GM12873 (cell line): ENCODE measurements at regions not wholly inside any gene's neighbourhood (a gene's known extent, or its start where the extent isn't known, plus 50 kb on each side); places are given as distances from the start of the nearest gene placed in this dataset.

ENCODE experiments used
- TF ChIP-seq, protein P1 (sequence below): IDR thresholded peaks from 2 replicates; pipeline ENCODE4 v1.5.1; 2012; ENCODE audit warnings: low read depth, mild to moderate bottlenecking, moderate library complexity, low read length, control low read depth; ENCODE audit not compliant: insufficient read depth; ENCODE audit errors: missing control alignments

DNA sequence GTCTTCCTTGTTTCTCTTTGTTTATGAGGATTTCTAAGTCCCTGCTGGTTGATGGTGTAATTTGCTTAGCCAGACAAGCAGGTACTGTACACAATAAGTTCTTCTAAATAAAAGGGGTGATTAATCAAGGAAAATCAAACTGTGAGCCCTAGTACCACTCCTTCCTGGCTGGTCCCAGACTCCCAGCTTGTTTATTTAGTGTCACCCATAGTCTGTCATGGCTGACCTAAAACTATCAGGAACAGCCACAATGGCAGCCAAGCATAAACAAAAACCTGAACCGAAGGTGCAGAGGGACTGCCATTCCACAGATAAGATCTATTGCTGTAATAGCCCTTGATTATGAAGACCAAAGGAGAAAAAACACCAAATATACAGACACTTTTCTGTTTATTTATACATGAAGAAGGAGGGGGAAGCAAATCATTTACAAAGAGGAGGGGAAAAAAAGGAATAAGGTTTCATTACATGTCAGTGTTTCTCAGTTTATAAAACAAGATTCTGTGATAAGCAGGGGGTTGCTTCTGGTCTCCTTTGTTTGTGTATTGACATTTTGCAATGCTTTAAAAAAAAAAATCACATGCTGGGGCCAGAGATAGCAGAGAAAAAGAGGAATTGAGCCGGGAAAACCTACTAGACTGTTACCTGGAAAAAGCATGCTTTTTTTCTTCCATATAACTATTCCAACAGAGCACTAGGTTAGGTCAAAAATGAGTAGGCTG, 182.4 kb upstream of the DPH6 start:
- TF ChIP-seq, protein P1, sequence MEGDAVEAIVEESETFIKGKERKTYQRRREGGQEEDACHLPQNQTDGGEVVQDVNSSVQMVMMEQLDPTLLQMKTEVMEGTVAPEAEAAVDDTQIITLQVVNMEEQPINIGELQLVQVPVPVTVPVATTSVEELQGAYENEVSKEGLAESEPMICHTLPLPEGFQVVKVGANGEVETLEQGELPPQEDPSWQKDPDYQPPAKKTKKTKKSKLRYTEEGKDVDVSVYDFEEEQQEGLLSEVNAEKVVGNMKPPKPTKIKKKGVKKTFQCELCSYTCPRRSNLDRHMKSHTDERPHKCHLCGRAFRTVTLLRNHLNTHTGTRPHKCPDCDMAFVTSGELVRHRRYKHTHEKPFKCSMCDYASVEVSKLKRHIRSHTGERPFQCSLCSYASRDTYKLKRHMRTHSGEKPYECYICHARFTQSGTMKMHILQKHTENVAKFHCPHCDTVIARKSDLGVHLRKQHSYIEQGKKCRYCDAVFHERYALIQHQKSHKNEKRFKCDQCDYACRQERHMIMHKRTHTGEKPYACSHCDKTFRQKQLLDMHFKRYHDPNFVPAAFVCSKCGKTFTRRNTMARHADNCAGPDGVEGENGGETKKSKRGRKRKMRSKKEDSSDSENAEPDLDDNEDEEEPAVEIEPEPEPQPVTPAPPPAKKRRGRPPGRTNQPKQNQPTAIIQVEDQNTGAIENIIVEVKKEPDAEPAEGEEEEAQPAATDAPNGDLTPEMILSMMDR = no peak

DNA sequence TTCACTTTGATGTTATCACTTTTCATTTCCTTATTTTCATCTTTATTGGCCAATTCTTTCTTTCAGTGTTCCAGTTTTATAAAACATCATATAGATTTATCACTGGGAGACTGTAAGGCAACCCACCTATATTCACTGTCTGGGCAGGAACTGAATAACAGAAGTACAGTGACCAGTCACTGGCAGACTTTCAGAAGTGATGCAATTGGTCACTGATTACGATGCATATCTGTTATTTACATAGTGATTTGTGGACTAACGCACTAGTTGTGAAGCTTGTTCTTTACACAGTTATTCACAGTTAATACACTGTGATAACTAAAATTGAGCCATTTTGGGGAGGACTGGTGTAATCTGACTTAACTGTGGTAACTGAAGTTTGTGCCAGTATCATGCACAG, 190.2 kb upstream of the DPH6 start:
- TF ChIP-seq, protein P1 = no peak

DNA sequence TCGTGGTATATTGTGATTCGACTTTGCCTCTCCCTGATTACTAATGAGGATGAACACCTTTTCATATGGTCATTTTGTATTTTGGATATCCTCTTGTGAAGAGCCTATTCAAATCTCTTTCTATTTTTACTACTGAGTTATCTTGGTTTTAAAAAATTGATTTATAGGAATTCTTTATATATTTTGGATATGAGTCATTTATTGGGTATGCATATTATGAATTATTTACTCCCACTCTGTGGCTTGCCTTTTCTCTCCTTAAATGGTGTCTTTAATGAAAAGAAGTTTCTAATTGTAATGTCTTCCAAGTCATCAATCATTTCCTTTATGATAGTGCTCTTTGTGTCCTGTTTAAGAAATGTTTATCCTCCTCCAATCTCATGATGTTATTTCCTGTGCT, 191.5 kb upstream of the DPH6 start:
- TF ChIP-seq, protein P1 = no peak

DNA sequence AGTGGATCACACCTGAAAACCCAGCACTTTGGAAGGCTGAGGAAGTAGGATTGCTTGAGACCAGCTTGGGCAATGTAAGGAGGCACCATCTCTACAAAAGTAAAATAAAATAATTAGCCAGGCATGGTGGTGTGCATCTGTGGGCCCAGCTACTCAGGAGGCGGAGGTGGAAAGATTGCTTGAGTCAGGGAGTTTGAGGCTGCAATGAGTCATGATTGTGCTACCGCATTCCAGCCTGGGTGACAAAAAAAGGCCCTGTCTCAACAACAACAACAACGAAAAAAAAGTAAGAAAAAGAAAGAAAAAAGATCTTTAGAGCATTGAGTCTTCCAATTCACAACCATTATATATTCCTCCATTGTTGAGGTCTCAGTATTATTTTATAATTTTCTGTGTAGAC, 192.4 kb upstream of the DPH6 start:
- TF ChIP-seq, protein P1 = no peak

DNA sequence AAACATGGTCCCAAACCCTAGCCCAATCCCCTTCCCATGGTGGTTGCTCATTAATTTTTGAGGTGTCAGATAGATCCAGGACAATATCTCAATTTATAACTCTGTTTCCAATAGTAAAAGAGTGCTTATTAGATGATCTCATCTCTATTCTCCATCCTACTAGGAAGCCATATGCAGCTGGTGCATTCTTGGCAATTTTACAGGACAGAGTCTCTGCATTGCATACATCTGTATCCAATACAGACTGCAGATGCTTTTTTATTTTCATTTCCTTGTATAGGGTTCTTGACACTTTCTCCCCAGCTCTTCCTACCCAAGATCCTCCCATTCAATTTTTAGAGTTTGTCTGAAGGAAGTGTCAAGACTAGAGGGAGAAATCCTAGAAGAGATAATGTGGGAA, 194.8 kb upstream of the DPH6 start:
- TF ChIP-seq, protein P1 = no peak

DNA sequence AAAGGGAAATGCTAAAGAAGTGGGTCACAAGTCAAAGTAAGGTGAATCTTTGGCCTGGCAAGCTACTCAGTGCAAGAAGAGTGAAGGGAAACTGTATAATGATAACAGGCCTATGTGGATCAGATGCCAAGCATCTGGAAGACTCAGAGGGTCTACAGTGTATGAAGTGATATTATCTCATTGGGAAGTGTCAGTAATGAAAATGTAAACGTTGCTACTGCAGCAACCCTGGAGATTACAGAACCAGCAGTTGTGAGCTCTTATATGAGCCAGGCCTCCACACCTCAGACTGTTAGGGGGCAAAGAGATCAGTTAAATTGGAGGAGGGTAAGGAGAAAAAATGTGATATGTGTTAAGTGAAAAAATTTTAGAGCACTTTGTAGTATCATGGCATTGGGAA, 195.4 kb upstream of the DPH6 start:
- TF ChIP-seq, protein P1 = no peak

DNA sequence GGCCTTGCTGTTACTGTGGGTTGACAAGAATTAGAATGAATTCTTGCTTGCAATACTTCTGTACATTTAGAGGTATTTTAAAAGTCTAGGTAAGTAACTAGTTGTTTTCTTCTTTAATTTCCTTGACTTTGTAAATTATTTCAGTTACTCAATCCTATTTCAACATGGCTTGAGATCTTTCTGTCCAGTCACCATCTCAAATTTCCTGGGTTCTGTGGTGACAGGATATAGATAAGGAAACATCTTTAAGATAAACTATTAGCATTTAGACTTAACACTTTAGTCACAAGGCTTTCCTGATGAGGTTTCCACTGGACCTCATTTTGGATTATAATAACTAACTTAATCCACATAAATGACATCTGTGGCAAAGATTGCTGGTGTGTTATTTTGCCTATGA, 195.9 kb upstream of the DPH6 start:
- TF ChIP-seq, protein P1 = no peak

DNA sequence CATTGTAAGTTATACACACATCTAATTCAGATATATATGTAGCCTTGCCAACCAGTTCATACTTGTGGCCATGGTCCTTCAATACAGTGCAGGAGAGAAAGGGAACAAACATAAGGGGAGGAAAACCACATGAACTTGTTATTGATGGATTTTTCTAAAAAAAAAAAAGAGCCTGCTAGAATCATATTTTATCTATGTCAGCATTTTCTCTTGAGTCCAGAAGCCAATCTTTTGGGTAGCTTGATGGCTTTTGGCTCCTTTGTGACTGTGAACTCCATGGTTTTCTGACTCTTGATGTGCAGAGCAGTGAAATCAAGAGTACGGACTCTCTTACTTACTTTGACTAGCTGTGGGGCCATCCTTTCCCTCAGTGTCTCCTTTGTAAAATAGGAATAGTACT, 197.4 kb upstream of the DPH6 start:
- TF ChIP-seq, protein P1 = no peak
